ENCODE measurements at regions not wholly inside any gene's neighbourhood (a gene's known extent, or its start where the extent isn't known, plus 50 kb on each side); places are given as distances from the start of the nearest gene placed in this dataset.

GRCh38 chr11:121958971-121959325 lies 157.1 kb downstream of the BLID start:
- no peak for DNase-seq
- Histone ChIP-seq H3K4me1 (no peaks in the 10 kb centered on the region), H3K9me3 (no peaks in the 10 kb centered on the region), H3K36me3 (no peaks in the 10 kb centered on the region), H3K27ac (no peak overlapping the region), H3K27me3 (no peaks in the 10 kb centered on the region), H3K4me3 (no peak overlapping the region)
- TF ChIP-seq CTCF (IDR thresholded peaks at IDR 0.05), result no peak
- TF ChIP-seq POLR2A (IDR thresholded peaks at IDR 0.05), result no peak

GRCh38 chr11:121958323-121958970 lies 157.6 kb downstream of the BLID start:
- H3K27ac ChIP-seq, result no peak overlapping the region
- no peaks in the 10 kb centered on the region for H3K27me3 ChIP-seq
- H3K4me1 ChIP-seq, result no peaks in the 10 kb centered on the region
- TF ChIP-seq POLR2A (IDR thresholded peaks at IDR 0.05) (no peak), CTCF (IDR thresholded peaks at IDR 0.05) (no peak)
- no peak overlapping the region for H3K4me3 ChIP-seq
- H3K9me3 ChIP-seq, result no peaks in the 10 kb centered on the region
- no peaks in the 10 kb centered on the region for H3K36me3 ChIP-seq
- DNase-seq, result no peak

- no peak for TF ChIP-seq POLR2A (IDR thresholded peaks at IDR 0.05)
- TF ChIP-seq CTCF (IDR thresholded peaks at IDR 0.05), result no peak
- Histone ChIP-seq H3K27me3 (no peaks in the 10 kb centered on the region), H3K9me3 (no peaks in the 10 kb centered on the region), H3K4me1 (no peaks in the 10 kb centered on the region), H3K4me3 (no peak overlapping the region), H3K27ac (no peak overlapping the region), H3K36me3 (no peaks in the 10 kb centered on the region)
- DNase-seq, result no peak
Observed at GRCh38 chr11:121953122-121953521, 162.9 kb downstream of the BLID start.

GRCh38 chr11:121950160-121950559 lies 165.9 kb downstream of the BLID start:
- H3K27me3 ChIP-seq, result no peaks in the 10 kb centered on the region
- no peaks in the 10 kb centered on the region for H3K36me3 ChIP-seq
- no peaks in the 10 kb centered on the region for H3K9me3 ChIP-seq
- TF ChIP-seq POLR2A (IDR thresholded peaks at IDR 0.05) (no peak), CTCF (IDR thresholded peaks at IDR 0.05) (no peak)
- no peaks in the 10 kb centered on the region for H3K4me1 ChIP-seq
- no peak for DNase-seq
- H3K4me3 ChIP-seq, result no peak overlapping the region
- no peak overlapping the region for H3K27ac ChIP-seq

- Histone ChIP-seq H3K4me3 (no peak overlapping the region), H3K9me3 (no peaks in the 10 kb centered on the region), H3K27me3 (no peaks in the 10 kb centered on the region), H3K4me1 (no peaks in the 10 kb centered on the region), H3K36me3 (no peaks in the 10 kb centered on the region), H3K27ac (no peak overlapping the region)
- no peak for DNase-seq
- no peak for TF ChIP-seq POLR2A (IDR thresholded peaks at IDR 0.05)
- TF ChIP-seq CTCF (IDR thresholded peaks at IDR 0.05), result no peak
Observed at GRCh38 chr11:121946514-121946913, 169.5 kb downstream of the BLID start.

Measured in Peyer's patch (tissue), 4 donors.